PFSK-1 (cell line): ENCODE measurements at regions not wholly inside any gene's neighbourhood (a gene's known extent, or its start where the extent isn't known, plus 50 kb on each side); places are given as distances from the start of the nearest gene placed in this dataset.

ENCODE experiments used
- FOXP2 ChIP-seq: optimal IDR thresholded peaks from 2 replicates; pipeline ENCODE3; 2011; ENCODE audit warnings: borderline replicate concordance, control low read depth, inconsistent platforms; ENCODE audit not compliant: insufficient read depth; ENCODE audit errors: extremely low read length, extremely low read depth
- POLR2AphosphoS5 ChIP-seq: IDR thresholded peaks from 2 replicates; pipeline ENCODE4 v1.6.1; 2012; ENCODE audit warnings: low read depth, mild to moderate bottlenecking, control low read depth, low read length, moderate library complexity
- SIN3A ChIP-seq: IDR thresholded peaks from 2 replicates; pipeline ENCODE4 v1.6.1; 2012; ENCODE audit warnings: mild to moderate bottlenecking, low read length, moderate library complexity, borderline replicate concordance; ENCODE audit not compliant: insufficient read depth
- TAF1 ChIP-seq: IDR thresholded peaks from 2 replicates; pipeline ENCODE4 v1.6.1; 2012; ENCODE audit warnings: low read length, control low read depth, borderline replicate concordance; ENCODE audit not compliant: insufficient read depth
- TF ChIP-seq, protein P1 (sequence below), 2 experiments: IDR thresholded peaks; 2 replicates each; pipeline versions ENCODE4 v1.6.1 to v1.8.0; 2011 to 2012; ENCODE audit warnings: low read depth in 2 of 2, low read length in 2 of 2, control low read depth in 1 of 2, inconsistent platforms in 1 of 2, mild to moderate bottlenecking in 1 of 2, moderate library complexity in 1 of 2; ENCODE audit not compliant: insufficient read depth in 1 of 2

DNA sequence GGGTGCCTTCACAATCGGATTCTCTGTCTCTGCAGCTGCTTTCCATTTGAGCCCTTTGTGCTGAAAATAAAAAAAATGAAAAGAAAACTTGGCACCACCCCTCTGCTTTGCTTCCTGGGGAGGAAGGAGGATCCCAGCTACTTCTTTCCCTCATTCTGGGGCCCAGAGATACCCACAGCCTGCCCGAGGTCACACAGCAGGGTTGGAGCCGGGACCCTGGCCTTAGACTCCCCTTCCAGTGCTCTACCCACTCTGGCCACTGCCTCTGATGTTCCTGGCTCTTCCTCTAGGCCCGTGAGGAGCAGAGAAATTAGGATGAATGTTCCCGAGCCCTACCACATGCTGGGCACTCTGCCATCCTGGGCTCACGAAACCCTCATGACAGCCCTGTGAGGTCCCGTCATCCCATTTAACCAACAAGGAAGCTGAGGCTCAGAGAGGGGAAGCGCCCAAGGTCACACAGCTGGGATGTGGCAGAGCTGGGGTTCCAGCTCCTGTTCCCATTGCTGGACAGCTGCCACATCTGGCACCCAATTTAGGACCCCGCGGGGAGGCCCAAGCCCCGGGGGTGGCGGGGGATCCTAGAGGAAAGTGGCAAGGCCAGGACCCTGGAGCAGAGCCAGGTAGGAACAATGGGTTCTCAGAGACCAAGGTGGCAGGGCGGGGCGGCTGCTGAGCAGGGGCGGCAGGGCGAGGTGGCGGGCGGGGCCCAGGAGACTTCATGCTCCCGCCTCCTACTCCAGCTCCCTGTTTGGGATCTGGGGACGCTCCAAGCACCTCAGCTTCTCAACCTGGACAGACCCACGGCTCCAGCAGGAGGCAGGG lies 76.6 kb downstream of the CEBPB start:
- TF ChIP-seq, protein P1, sequence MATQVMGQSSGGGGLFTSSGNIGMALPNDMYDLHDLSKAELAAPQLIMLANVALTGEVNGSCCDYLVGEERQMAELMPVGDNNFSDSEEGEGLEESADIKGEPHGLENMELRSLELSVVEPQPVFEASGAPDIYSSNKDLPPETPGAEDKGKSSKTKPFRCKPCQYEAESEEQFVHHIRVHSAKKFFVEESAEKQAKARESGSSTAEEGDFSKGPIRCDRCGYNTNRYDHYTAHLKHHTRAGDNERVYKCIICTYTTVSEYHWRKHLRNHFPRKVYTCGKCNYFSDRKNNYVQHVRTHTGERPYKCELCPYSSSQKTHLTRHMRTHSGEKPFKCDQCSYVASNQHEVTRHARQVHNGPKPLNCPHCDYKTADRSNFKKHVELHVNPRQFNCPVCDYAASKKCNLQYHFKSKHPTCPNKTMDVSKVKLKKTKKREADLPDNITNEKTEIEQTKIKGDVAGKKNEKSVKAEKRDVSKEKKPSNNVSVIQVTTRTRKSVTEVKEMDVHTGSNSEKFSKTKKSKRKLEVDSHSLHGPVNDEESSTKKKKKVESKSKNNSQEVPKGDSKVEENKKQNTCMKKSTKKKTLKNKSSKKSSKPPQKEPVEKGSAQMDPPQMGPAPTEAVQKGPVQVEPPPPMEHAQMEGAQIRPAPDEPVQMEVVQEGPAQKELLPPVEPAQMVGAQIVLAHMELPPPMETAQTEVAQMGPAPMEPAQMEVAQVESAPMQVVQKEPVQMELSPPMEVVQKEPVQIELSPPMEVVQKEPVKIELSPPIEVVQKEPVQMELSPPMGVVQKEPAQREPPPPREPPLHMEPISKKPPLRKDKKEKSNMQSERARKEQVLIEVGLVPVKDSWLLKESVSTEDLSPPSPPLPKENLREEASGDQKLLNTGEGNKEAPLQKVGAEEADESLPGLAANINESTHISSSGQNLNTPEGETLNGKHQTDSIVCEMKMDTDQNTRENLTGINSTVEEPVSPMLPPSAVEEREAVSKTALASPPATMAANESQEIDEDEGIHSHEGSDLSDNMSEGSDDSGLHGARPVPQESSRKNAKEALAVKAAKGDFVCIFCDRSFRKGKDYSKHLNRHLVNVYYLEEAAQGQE (IDR thresholded peaks at IDR 0.05; ENCODE audit: insufficient read depth in 1 of 2, low read depth in 2 of 2, low read length in 2 of 2) = 0 out of 4 replicates have a peak, but pooled peaks of 1 of the 2 experiments have one; percentile 36
- no peak for TF ChIP-seq POLR2AphosphoS5

DNA sequence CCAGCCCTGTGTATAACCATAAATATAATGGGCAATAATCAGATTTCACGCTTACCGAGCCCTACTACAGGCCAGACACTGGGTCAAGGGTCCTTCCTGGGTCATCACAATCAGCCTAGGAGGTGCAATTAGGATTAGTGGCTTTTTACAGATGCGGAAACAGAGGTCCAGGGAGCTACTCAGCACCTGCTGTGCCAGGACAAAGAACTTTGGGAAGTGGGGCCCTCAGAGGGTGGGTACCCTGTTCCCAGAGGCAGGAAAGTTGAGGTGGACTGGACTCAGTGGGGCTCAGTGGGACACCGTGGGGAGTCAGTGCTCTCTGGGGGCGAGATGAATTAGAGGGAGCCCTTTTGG lies 77.2 kb downstream of the CEBPB start:
- TF ChIP-seq FOXP2 = no peak
- TF ChIP-seq, protein P1 (IDR thresholded peaks at IDR 0.05; ENCODE audit: insufficient read depth in 1 of 2, low read depth in 2 of 2, low read length in 2 of 2) = no peak
- TF ChIP-seq SIN3A = no peak
- TF ChIP-seq POLR2AphosphoS5 = no peak
- no peak for TF ChIP-seq TAF1

DNA sequence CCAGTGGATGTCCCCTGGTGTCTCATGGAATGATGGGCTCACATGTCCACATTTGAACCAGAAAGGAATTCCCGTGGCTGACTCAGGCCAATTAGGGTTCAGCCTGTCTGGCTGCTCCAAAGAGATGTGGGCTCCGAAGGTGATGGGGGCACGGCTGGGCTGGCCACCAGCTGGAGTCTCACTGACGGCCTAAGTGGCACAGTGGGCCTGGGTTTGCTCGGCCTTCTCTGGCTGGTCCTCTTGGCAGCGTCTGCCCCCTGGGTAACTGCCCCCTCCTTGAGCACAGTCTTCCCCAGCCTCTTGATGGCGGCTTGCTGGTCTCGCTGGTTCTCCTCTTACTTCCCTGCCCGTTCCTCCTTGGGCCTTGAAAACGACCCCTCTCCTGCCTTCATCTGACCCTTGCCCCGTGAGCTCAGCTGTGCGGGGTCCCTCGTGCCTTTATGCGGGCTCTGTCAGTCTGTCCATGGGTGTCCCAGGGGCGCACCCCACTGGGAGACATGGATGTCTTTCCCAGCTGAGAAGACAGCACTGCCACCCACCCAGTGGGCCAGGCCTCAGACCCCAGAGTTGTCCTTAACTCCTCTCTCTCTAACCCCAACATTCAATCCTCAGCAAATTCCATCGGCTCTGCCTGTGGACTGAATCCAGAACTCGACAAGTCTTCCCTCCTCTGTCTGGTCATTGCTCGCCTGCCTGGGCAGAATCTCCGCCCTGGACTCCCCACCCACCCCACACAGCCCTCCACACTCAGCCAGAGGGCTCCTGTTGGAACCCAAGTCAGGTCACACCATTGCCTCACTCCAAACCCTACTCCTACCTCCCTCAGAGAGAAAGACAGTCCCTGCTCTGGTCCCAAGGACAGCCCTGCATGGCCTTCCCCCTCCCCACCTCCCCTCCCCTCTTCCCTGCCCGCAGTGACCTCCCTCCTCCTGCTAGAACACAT lies 78.7 kb downstream of the CEBPB start:
- no peak for TF ChIP-seq POLR2AphosphoS5
- TF ChIP-seq SIN3A = no peak
- TF ChIP-seq, protein P1 (IDR thresholded peaks at IDR 0.05; ENCODE audit: insufficient read depth in 1 of 2, low read depth in 2 of 2, low read length in 2 of 2) = no peak
- TF ChIP-seq FOXP2 = no peak
- no peak for TF ChIP-seq TAF1

DNA sequence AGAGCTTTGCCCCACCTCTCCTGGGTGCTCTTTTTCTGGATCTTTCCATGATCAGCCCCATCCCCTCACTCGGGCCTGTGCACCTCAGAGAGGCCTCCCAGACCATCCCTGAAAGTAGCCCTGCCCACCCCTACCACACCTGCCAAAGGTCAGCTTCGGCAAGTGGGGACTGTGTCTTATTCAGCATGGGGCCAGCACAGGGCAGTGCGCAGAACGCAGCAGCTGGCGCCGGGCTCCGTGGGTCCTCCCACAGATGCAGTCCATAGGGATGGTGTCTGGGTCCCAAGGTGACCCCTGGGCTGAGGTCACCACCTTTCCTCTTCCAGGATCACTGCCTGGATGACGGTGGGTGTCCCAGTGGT lies 79.4 kb downstream of the CEBPB start:
- TF ChIP-seq, protein P1 (IDR thresholded peaks at IDR 0.05; ENCODE audit: insufficient read depth in 1 of 2, low read depth in 2 of 2, low read length in 2 of 2) = no peak
- no peak for TF ChIP-seq POLR2AphosphoS5
- TF ChIP-seq FOXP2 = no peak
- no peak for TF ChIP-seq TAF1
- TF ChIP-seq SIN3A = no peak
